Glomerular visceral epithelial cell (primary cell): ENCODE measurements at regions not wholly inside any gene's neighbourhood (a gene's known extent, or its start where the extent isn't known, plus 50 kb on each side); places are given as distances from the start of the nearest gene placed in this dataset.

Experiments used
- DNase-seq: peaks from one replicate; pipeline ENCODE4 v3.0.0-alpha.2; 2016; ENCODE audit errors: extremely low spot score

GRCh38 chr16:26885674-26886073, 181.1 kb upstream of the C16orf82 start:
- no peak for DNase-seq

DNA sequence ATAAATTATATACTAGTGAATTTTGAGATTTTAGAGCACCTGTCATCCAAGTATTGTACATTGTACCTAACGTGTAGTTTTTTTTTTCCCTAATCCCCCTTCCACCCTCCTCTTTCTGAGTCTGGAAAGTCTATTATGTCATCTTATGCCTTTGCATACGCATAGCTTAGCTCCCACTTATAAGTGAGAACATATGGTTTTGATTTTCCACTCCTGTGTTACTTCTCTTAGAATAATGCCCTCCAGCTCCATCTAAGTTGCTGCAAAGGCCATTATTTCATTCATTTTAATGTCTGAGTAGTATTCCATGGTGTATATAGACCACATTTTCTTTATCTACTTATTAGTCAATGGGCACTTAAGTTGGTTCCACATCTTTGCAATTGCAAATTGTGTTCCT, 177.0 kb upstream of the C16orf82 start:
- no peak for DNase-seq

GRCh38 chr16:26898200-26898599, 168.5 kb upstream of the C16orf82 start:
- DNase-seq, result no peak

DNA sequence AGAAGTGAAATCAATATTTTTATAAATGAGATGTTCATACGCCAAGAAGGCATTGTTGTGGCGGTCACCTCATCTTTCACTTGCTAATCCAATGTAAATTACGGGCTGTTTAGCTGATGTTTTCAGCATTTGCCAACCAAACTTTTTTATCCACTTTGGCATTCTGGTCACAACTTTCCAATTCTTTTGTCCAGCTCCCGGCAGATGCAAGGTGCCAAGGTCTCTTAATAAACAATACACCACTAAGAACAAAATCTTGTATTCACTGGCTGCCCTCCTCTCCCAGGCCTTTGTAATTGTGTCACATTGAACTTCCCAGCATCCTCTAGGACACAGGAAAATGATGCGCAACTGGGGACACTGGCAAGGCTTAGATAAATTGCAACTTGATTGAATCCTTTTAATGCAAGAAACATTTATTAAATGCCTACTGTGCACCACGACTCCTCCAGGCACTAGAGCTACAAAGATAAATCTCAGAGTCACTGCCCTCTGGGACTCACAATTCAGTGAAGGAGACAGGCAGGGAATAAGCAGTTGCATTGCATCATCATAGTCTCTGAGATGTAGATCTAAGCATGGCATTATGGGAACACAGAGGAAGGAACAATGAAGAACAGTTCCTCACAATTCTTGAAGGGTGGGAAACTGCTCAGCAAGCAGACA, 165.4 kb upstream of the C16orf82 start:
- DNase-seq, result no peak

- DNase-seq, result no peak
Measured at GRCh38 chr16:26901983-26902382, 164.7 kb upstream of the C16orf82 start.

GRCh38 chr16:26905336-26905735, 161.4 kb upstream of the C16orf82 start:
- no peak for DNase-seq

GRCh38 chr16:26909623-26910022, 157.1 kb upstream of the C16orf82 start:
- no peak for DNase-seq

- no peak for DNase-seq
Measured at GRCh38 chr16:26911436-26911835, 155.3 kb upstream of the C16orf82 start.

GRCh38 chr16:26913851-26914250, 152.9 kb upstream of the C16orf82 start:
- DNase-seq, result no peak

DNA sequence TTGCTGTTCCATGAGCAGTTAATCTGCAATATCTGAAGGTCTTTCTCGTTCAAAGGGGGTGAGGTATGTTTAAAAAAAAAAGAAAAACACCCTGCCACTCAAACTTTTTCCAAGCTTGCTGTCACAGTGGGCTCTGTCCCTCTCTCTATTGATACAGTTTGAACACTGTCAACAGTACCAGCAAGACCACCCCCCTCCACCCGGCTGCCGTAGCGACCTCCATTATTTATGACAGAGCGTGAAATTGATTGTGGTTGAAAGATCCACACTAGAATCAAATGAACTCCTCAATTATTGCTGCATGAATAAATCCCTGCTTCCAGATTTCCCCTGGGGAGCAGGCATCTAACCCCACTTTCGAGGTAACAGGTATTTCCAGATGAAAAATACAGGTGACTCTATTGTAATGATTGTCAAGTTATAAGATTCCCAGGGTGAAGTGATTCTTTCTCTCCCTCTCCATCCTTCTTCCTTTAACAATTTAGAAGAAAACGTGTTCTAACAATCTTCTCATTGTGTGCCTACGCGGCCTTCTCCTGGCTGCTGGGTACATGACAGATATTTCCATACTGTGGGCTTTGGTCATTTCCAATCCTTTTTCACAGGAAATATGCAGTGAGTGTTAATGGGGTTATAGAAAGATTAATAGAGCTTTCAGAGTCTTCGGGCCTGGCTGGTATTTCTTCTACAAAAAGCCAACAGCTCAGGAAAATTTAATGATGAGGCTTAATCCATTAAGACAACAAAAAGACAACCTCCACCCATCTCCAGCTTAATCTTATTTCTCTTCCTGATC, 135.7 kb upstream of the C16orf82 start:
- DNase-seq, result no peak

- no peak for DNase-seq
Measured at GRCh38 chr16:26950636-26951035, 116.1 kb upstream of the C16orf82 start.

DNA sequence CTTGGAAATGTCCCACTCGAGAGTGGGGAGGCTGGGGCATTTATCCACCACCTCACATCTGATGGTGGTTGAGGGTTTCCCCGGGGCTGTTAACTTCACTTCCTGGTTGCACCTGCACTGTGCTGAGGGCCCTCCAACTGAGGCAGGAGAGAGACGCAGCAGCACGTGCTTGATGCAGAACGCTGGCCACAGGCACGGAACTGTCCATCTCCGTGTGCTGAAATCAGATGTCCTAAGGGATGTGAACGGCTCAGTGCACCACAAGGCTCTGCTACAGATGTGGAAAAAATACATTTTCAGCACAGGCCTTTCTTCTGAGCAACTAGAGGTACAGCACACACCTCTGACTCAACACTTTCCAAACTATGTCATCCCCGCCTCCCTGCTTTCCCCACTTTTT, 114.8 kb upstream of the C16orf82 start:
- no peak for DNase-seq

DNA sequence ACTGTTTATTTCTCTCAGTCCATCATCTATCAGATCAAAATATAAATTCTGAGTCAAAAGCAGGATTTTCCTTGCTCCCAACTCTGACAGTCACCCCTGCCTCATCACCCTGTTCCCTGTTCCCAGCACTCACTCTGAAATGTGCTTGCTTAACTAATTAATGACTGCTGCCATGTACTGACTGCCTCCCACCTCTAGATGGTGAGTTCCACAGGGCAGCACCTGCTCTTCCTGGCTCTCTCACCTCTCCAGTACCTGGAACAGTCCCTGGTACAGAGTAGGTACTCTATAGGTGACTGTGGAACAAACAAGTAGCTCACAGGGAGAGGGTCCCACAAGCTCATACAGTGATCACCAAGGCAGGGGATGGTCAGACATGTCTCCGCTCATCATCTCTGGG, 114.3 kb upstream of the C16orf82 start:
- DNase-seq, result no peak

DNA sequence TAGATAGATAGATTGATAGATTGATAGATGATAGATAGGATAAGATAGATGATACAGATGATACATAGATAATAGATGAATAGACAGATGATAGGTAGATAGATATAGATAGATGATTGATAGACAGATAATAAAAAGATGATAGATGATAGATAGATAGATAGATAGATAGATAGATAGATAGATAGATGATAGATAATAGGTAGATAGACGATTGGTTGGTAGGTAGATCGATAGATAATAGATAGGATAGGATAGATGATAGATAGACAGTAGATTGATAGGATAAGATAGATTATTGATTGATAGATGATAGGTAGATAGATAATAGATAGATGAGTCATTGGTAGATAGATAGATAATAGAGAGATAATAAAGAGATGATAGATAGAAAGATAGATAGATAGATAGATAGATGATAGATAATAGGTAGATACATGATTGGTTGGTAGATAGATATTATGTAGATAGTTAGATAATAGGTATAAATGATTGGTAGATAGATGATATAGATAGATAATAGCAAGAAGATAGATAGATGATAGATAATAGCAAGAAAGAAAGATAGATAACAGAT, 109.4 kb upstream of the C16orf82 start:
- DNase-seq, result no peak

GRCh38 chr16:26959416-26960009, 107.2 kb upstream of the C16orf82 start:
- no peak for DNase-seq

GRCh38 chr16:26961459-26961858, 105.3 kb upstream of the C16orf82 start:
- no peak for DNase-seq

- DNase-seq, result no peak
Measured at GRCh38 chr16:26963109-26963508, 103.6 kb upstream of the C16orf82 start.

DNA sequence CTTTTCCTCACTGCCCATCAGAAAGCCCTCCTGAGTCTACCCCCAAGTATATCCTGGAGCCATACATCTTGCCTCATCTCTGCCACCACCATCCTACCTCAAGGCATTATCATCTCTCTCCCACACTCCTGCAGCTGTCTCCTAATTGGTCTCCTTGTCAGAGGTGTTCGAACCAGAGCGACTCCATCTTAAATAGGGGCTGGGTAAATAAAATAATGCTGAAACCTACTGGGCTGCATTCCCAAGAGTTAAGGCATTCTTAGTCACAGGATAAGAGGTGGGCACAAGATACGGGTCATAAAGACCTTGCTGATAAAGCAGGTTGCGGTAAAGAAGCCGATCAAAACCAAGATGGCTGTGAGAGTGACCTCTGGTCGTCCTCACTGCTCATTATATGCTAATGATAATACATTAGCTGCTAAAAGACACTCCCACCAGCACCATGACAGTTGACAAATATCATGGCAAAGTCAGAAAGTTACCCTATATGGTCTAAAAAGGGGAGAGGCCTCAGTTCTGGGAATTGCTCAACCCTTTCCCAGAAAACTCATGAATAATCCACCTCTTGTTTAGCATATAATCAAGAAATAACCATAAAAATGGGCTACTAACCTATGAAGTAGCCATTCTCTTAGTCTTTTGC, 97.0 kb upstream of the C16orf82 start:
- DNase-seq, result no peak

GRCh38 chr16:26970292-26970691, 96.4 kb upstream of the C16orf82 start:
- no peak for DNase-seq

GRCh38 chr16:26976873-26977272, 89.9 kb upstream of the C16orf82 start:
- no peak for DNase-seq

- DNase-seq, result no peak
Measured at GRCh38 chr16:26981266-26981938, 85.3 kb upstream of the C16orf82 start.

GRCh38 chr16:26982422-26982821, 84.3 kb upstream of the C16orf82 start:
- no peak for DNase-seq
